ENCODE measurements at regions not wholly inside any gene's neighbourhood (a gene's known extent, or its start where the extent isn't known, plus 50 kb on each side); places are given as distances from the start of the nearest gene placed in this dataset.

- no peaks in the 10 kb centered on the region for H4K20me1 ChIP-seq (ENCODE audit: insufficient read depth, low read length)
- no peaks in the 10 kb centered on the region for H3K79me2 ChIP-seq (ENCODE audit: low read length)
- no peaks in the 10 kb centered on the region for H3K27me3 ChIP-seq (ENCODE audit: low read depth, low read length)
- peak; percentile 48 for TF ChIP-seq CTCF (IDR thresholded peaks at IDR 0.05; ENCODE audit: low read depth, low read length)
- TF ChIP-seq EZH2phosphoT487 (IDR thresholded peaks at IDR 0.05; ENCODE audit: low read depth): no peak
- H3K4me3 ChIP-seq (ENCODE audit: low read length): no peak overlapping the region
- no peak overlapping the region for H3K4me2 ChIP-seq (ENCODE audit: low read length)
- H2AFZ ChIP-seq (ENCODE audit: low read depth, low read length): no peak overlapping the region
- H3K27ac ChIP-seq (ENCODE audit: low read length): no peak overlapping the region
- no peaks in the 10 kb centered on the region for H3K36me3 ChIP-seq (replicated peaks; ENCODE audit: low read depth, low read length)
- no peak overlapping the region for H3K9ac ChIP-seq (ENCODE audit: low read length)
- H3K9me3 ChIP-seq (ENCODE audit: insufficient read depth, low read length): no peaks in the 10 kb centered on the region
- no peaks in the 10 kb centered on the region for H3K4me1 ChIP-seq (ENCODE audit: low read length)
Measured at GRCh38 chr5:118060833-118061232, 927.5 kb downstream of the DTWD2 start.

- no peak overlapping the region for H3K4me3 ChIP-seq (ENCODE audit: low read length)
- no peak overlapping the region for H3K27ac ChIP-seq (ENCODE audit: low read length)
- no peaks in the 10 kb centered on the region for H3K4me1 ChIP-seq (ENCODE audit: low read length)
- H3K36me3 ChIP-seq (replicated peaks; ENCODE audit: low read depth, low read length): peaks cover 2% of the 10 kb centered on the region
- no peak overlapping the region for H3K4me2 ChIP-seq (ENCODE audit: low read length)
- TF ChIP-seq CTCF (IDR thresholded peaks at IDR 0.05; ENCODE audit: low read depth, low read length): no peak
- no peak for TF ChIP-seq EZH2phosphoT487 (IDR thresholded peaks at IDR 0.05; ENCODE audit: low read depth)
- H4K20me1 ChIP-seq (ENCODE audit: insufficient read depth, low read length): no peaks in the 10 kb centered on the region
- H3K9ac ChIP-seq (ENCODE audit: low read length): no peak overlapping the region
- H3K79me2 ChIP-seq (ENCODE audit: low read length): no peaks in the 10 kb centered on the region
- no peaks in the 10 kb centered on the region for H3K9me3 ChIP-seq (ENCODE audit: insufficient read depth, low read length)
- H2AFZ ChIP-seq (ENCODE audit: low read depth, low read length): no peak overlapping the region
- H3K27me3 ChIP-seq (ENCODE audit: low read depth, low read length): no peaks in the 10 kb centered on the region
Measured at GRCh38 chr5:118052503-118052902, 935.8 kb downstream of the DTWD2 start.

GRCh38 chr5:118044169-118044568 is 944.2 kb downstream of the DTWD2 start:
- no peak overlapping the region for H3K4me3 ChIP-seq (ENCODE audit: low read length)
- H3K4me1 ChIP-seq (ENCODE audit: low read length): no peaks in the 10 kb centered on the region

GRCh38 chr5:118043531-118043930 is 944.8 kb downstream of the DTWD2 start:
- H3K4me3 ChIP-seq (ENCODE audit: low read length): no peak overlapping the region
- H3K4me2 ChIP-seq (ENCODE audit: low read length): no peak overlapping the region
- no peak overlapping the region for H2AFZ ChIP-seq (ENCODE audit: low read depth, low read length)
- no peaks in the 10 kb centered on the region for H3K4me1 ChIP-seq (ENCODE audit: low read length)
- TF ChIP-seq EZH2phosphoT487 (IDR thresholded peaks at IDR 0.05; ENCODE audit: low read depth) (no peak), CTCF (IDR thresholded peaks at IDR 0.05; ENCODE audit: low read depth, low read length) (no peak)
- H4K20me1 ChIP-seq (ENCODE audit: insufficient read depth, low read length): no peaks in the 10 kb centered on the region
- H3K79me2 ChIP-seq (ENCODE audit: low read length): no peaks in the 10 kb centered on the region
- H3K27ac ChIP-seq (ENCODE audit: low read length): no peak overlapping the region
- no peaks in the 10 kb centered on the region for H3K27me3 ChIP-seq (ENCODE audit: low read depth, low read length)
- H3K36me3 ChIP-seq (replicated peaks; ENCODE audit: low read depth, low read length): no peaks in the 10 kb centered on the region
- no peaks in the 10 kb centered on the region for H3K9me3 ChIP-seq (ENCODE audit: insufficient read depth, low read length)
- H3K9ac ChIP-seq (ENCODE audit: low read length): no peak overlapping the region

More at GRCh38 chr5:118044169-118044568, 944.2 kb downstream of the DTWD2 start:
- Histone ChIP-seq H3K9me3 (ENCODE audit: insufficient read depth, low read length) (no peaks in the 10 kb centered on the region), H3K27me3 (ENCODE audit: low read depth, low read length) (no peaks in the 10 kb centered on the region), H3K9ac (ENCODE audit: low read length) (no peak overlapping the region), H3K36me3 (replicated peaks; ENCODE audit: low read depth, low read length) (no peaks in the 10 kb centered on the region), H3K4me2 (ENCODE audit: low read length) (no peak overlapping the region), H3K79me2 (ENCODE audit: low read length) (no peaks in the 10 kb centered on the region), H4K20me1 (ENCODE audit: insufficient read depth, low read length) (no peaks in the 10 kb centered on the region), H2AFZ (ENCODE audit: low read depth, low read length) (no peak overlapping the region), H3K27ac (ENCODE audit: low read length) (no peak overlapping the region)
- TF ChIP-seq EZH2phosphoT487 (IDR thresholded peaks at IDR 0.05; ENCODE audit: low read depth): no peak
- no peak for TF ChIP-seq CTCF (IDR thresholded peaks at IDR 0.05; ENCODE audit: low read depth, low read length)

Data from OCI-LY3 (cell line).